RWPE2 (cell line): ENCODE measurements at regions not wholly inside any gene's neighbourhood (a gene's known extent, or its start where the extent isn't known, plus 50 kb on each side); places are given as distances from the start of the nearest gene placed in this dataset.
"Not testable (repeated sequence)": the region's sequence is repeated elsewhere in the genome, so short reads cannot be mapped to it uniquely, and the experiment has no call there.

ENCODE experiments used
- ATAC-seq: fragments of 200-7000 bp; cut with Tn5 transposase; 3 replicates; pipeline ENCODE4 v1.9.1; 2021; ENCODE audit warnings: low read depth
- DNase-seq: peaks from one replicate; pipeline ENCODE4 v3.0.0-alpha.2; 2020; ENCODE audit warnings: low spot score
- H3K27ac ChIP-seq: fragments of 450-650 bp; 2 replicates; pipeline ENCODE4 v1.5.1; 2017; ENCODE audit warnings: mild to moderate bottlenecking; ENCODE audit not compliant: poor library complexity, severe bottlenecking
- H3K27me3 ChIP-seq: fragments of 250-450 bp; sonication (Bioruptor Pico); 2 replicates; pipeline ENCODE4 v1.5.1; 2021; ENCODE audit warnings: mild to moderate bottlenecking, moderate library complexity; ENCODE audit not compliant: insufficient read depth, poor library complexity, severe bottlenecking
- H3K36me3 ChIP-seq: fragments of 250-450 bp; sonication (Bioruptor Pico); 2 replicates; pipeline ENCODE4 v1.5.1; 2020; ENCODE audit warnings: low read depth, mild to moderate bottlenecking, moderate library complexity
- H3K4me1 ChIP-seq: fragments of 250-450 bp; sonication (Bioruptor Pico); 2 replicates; pipeline ENCODE4 v1.5.1; 2021; ENCODE audit warnings: mild to moderate bottlenecking, moderate library complexity; ENCODE audit not compliant: insufficient read depth, poor library complexity, severe bottlenecking
- H3K4me3 ChIP-seq: fragments of 250-450 bp; sonication (Bioruptor Pico); 2 replicates; pipeline ENCODE4 v1.5.1; 2021; ENCODE audit warnings: mild to moderate bottlenecking, moderate library complexity; ENCODE audit not compliant: severe bottlenecking
- H3K9me3 ChIP-seq: fragments of 250-450 bp; sonication (Bioruptor Pico); 2 replicates; pipeline ENCODE4 v1.5.1; 2021; ENCODE audit warnings: mild to moderate bottlenecking, moderate library complexity; ENCODE audit not compliant: severe bottlenecking
- TF ChIP-seq, protein P1 (sequence below): fragments of 450-650 bp; IDR thresholded peaks from one replicate; pipeline ENCODE4 v1.5.1; 2017; ENCODE audit warnings: mild to moderate bottlenecking, moderate library complexity; ENCODE audit not compliant: poor library complexity, severe bottlenecking

- Histone ChIP-seq H3K27ac (no peak overlapping the region), H3K4me1 (no peaks in the 10 kb centered on the region), H3K9me3 (no peaks in the 10 kb centered on the region), H3K4me3 (no peak overlapping the region), H3K27me3 (no peaks in the 10 kb centered on the region), H3K36me3 (no peaks in the 10 kb centered on the region)
- DNase-seq (no peak), ATAC-seq (no peak)
- TF ChIP-seq, protein P1, sequence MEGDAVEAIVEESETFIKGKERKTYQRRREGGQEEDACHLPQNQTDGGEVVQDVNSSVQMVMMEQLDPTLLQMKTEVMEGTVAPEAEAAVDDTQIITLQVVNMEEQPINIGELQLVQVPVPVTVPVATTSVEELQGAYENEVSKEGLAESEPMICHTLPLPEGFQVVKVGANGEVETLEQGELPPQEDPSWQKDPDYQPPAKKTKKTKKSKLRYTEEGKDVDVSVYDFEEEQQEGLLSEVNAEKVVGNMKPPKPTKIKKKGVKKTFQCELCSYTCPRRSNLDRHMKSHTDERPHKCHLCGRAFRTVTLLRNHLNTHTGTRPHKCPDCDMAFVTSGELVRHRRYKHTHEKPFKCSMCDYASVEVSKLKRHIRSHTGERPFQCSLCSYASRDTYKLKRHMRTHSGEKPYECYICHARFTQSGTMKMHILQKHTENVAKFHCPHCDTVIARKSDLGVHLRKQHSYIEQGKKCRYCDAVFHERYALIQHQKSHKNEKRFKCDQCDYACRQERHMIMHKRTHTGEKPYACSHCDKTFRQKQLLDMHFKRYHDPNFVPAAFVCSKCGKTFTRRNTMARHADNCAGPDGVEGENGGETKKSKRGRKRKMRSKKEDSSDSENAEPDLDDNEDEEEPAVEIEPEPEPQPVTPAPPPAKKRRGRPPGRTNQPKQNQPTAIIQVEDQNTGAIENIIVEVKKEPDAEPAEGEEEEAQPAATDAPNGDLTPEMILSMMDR = no peak
Observed at GRCh38 chr3:178353006-178353694, 183.1 kb upstream of the KCNMB2 start.

GRCh38 chr3:178359728-178360127 lies 176.5 kb upstream of the KCNMB2 start:
- DNase-seq (no peak), ATAC-seq (no peak)
- Histone ChIP-seq H3K9me3 (no peaks in the 10 kb centered on the region), H3K4me1 (no peaks in the 10 kb centered on the region), H3K36me3 (no peaks in the 10 kb centered on the region), H3K27ac (no peak overlapping the region), H3K27me3 (no peaks in the 10 kb centered on the region), H3K4me3 (no peak overlapping the region)
- TF ChIP-seq, protein P1 = no peak

DNA sequence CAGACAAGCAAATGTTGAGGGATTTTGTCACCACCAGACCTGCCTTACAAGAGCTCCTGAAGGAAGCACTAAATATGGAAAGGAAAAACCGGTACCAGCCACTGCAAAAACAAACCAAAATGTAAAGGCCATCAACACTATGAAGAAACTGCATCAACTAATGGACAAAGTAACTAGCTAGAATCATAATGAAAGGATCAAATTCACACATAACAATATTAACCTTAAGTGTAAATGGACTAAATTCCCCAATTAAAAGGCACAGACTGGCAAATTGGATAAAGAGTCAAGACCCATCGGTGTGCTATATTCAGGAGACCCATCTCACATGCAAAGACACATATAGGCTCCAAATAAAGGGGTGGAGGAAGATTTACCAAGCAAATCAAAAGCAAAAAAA lies 173.2 kb upstream of the KCNMB2 start:
- not testable (repeated sequence) for H3K4me3 ChIP-seq, H3K27ac ChIP-seq, H3K27me3 ChIP-seq, ATAC-seq, H3K9me3 ChIP-seq, DNase-seq, H3K36me3 ChIP-seq, H3K4me1 ChIP-seq

- TF ChIP-seq, protein P1 = no peak
- no peak overlapping the region for H3K27ac ChIP-seq
- no peak for DNase-seq
Observed at GRCh38 chr3:178367817-178368617, 168.2 kb upstream of the KCNMB2 start.

GRCh38 chr3:178369006-178369405 lies 167.2 kb upstream of the KCNMB2 start:
- Histone ChIP-seq H3K4me1 (no peaks in the 10 kb centered on the region), H3K27me3 (no peaks in the 10 kb centered on the region), H3K9me3 (no peaks in the 10 kb centered on the region), H3K27ac (no peak overlapping the region), H3K36me3 (no peaks in the 10 kb centered on the region), H3K4me3 (no peak overlapping the region)
- ATAC-seq = no peak
- no peak for DNase-seq
- TF ChIP-seq, protein P1 = no peak

More at GRCh38 chr3:178367817-178368617, 168.2 kb upstream of the KCNMB2 start:
- H3K36me3 ChIP-seq = no peaks in the 10 kb centered on the region
- no peaks in the 10 kb centered on the region for H3K9me3 ChIP-seq
- no peak for ATAC-seq
- H3K4me3 ChIP-seq = no peak overlapping the region
- no peaks in the 10 kb centered on the region for H3K27me3 ChIP-seq
- no peaks in the 10 kb centered on the region for H3K4me1 ChIP-seq
